IgD-negative memory B cell (primary cell): ENCODE measurements at regions not wholly inside any gene's neighbourhood (a gene's known extent, or its start where the extent isn't known, plus 50 kb on each side); places are given as distances from the start of the nearest gene placed in this dataset.

ENCODE experiments used
- H3K27ac Mint-ChIP-seq, 3 donors: one replicate each; pipeline ENCODE4 v1.8.0; 2020 to 2022; ENCODE audit warnings: mild to moderate bottlenecking in 3 of 3, mixed read lengths in 3 of 3, moderate library complexity in 1 of 3
- H3K27me3 Mint-ChIP-seq: one replicate; pipeline ENCODE4 v1.8.0; 2021; ENCODE audit warnings: mixed read lengths
- H3K36me3 Mint-ChIP-seq: one replicate; pipeline ENCODE4 v1.8.0; 2020; ENCODE audit warnings: mild to moderate bottlenecking, mixed read lengths
- H3K4me1 Mint-ChIP-seq, 3 donors: one replicate each; pipeline ENCODE4 v1.8.0; 2020 to 2022; ENCODE audit warnings: mixed read lengths in 3 of 3, mild to moderate bottlenecking in 1 of 3
- H3K4me3 Mint-ChIP-seq, 4 donors: one replicate each; pipeline ENCODE4 v1.8.0; 2020 to 2022; ENCODE audit warnings: mild to moderate bottlenecking in 4 of 4, mixed read lengths in 4 of 4, moderate library complexity in 3 of 4
- H3K9me3 Mint-ChIP-seq, 3 donors: one replicate each; pipeline ENCODE4 v1.8.0; 2020 to 2021; ENCODE audit warnings: mixed read lengths in 3 of 3, mild to moderate bottlenecking in 1 of 3

DNA sequence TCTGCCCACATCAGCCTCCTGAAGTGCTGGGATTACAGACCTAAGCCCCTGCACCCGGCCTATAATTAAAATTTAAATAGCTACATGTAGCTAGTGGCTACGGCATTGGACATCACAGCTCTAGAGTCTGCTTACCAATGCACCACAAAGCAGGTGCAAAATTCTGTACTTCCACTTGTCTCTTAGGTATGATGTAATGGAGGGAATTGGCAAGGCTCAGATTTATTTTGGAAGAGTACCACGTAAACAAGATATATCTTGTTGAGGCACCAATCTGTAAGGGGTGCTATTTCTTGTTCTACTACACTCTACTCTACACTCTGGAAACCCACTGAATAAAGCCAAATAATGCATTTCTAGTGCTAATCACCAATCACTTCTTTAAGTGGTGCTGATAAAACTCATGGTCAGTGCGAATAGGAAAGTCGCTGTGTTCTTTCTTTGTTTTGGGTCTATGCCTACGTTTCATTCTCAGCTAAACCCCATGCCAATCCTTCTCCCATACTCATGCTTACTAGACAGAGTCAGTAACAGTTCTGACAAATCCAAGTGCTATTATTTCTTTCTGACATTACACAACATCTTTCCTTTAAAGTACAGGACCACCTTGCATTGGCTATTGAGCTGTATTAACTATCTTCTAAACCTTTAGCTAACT, 92.3 kb downstream of the GC start:
- H3K36me3 Mint-ChIP-seq: no peaks in the 10 kb centered on the region
- H3K27ac Mint-ChIP-seq: no peak overlapping the region
- H3K9me3 Mint-ChIP-seq: no peaks in the 10 kb centered on the region
- no peaks in the 10 kb centered on the region for H3K4me1 Mint-ChIP-seq
- H3K27me3 Mint-ChIP-seq: peaks cover 13% of the 10 kb centered on the region
- no peak overlapping the region for H3K4me3 Mint-ChIP-seq

DNA sequence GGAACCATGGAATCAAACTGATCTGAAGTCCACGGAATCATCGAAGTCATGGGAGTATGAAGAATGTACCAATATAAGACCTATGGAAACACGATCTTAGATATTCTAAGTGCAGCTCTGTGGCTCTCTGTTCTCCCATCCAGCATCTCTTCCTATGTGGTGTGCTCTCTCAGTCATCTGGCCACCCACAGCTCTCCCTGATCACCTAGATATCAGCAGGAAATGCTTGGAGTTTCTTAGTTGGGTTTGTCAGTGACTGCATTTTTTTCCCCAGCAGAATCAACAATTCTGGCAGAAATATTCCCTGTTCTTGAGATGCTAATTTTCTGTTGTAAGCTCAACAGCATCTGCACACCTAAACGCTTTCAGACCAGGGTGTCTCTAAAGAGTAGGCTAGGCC, 94.1 kb downstream of the GC start:
- Mint-ChIP-seq H3K27ac (no peak overlapping the region), H3K27me3 (peaks cover 12% of the 10 kb centered on the region), H3K36me3 (no peaks in the 10 kb centered on the region), H3K4me3 (no peak overlapping the region), H3K9me3 (no peaks in the 10 kb centered on the region), H3K4me1 (no peaks in the 10 kb centered on the region)

DNA sequence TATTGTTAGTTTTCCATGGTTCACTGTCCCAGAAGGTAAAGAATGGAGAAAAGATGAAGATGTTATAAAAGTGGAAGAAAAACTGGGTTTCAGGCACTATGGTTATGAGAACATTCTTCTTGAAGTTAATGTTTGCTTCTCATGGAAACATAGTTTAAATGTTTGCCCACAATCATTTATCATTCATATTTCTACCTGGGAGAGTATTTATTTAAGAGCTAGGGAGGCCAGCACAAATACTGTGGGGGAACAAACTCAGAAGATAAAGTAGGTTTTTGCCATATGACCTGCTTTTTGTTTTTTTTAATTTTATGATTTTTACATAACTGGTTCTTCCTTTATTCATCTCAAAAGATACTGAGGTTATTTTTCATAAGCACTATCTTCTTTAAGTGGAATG, 96.8 kb downstream of the GC start:
- Mint-ChIP-seq H3K27me3 (peaks cover 8% of the 10 kb centered on the region), H3K4me3 (no peak overlapping the region), H3K4me1 (no peaks in the 10 kb centered on the region), H3K9me3 (no peaks in the 10 kb centered on the region), H3K27ac (no peak overlapping the region), H3K36me3 (no peaks in the 10 kb centered on the region)

DNA sequence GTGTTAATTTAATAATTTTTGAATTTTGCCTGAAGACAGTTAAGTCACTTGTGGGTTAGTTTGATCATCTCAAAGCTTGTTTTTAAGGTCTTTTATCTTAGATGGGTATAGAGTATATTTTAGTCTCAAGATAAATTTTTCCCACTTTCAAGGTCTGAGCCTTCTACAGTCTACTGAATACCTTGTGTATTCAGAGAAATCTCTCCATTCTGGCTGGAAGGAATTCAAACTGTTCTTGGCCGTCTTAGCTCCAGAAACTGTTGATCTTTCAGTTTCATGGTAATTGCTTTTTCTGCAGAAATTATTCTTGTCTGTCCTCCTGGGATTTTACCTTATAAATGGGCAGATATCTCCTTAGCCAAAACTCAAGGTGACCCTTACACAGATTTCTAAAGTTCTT, 97.9 kb downstream of the GC start:
- Mint-ChIP-seq H3K27ac (no peak overlapping the region), H3K4me3 (no peak overlapping the region), H3K9me3 (no peaks in the 10 kb centered on the region), H3K27me3 (peaks cover 8% of the 10 kb centered on the region), H3K36me3 (no peaks in the 10 kb centered on the region), H3K4me1 (no peaks in the 10 kb centered on the region)

GRCh38 chr4:71683309-71683708, 100.6 kb downstream of the GC start:
- Mint-ChIP-seq H3K36me3 (no peaks in the 10 kb centered on the region), H3K9me3 (no peaks in the 10 kb centered on the region), H3K4me3 (no peak overlapping the region), H3K27me3 (peaks cover 1% of the 10 kb centered on the region), H3K4me1 (no peaks in the 10 kb centered on the region), H3K27ac (no peak overlapping the region)

GRCh38 chr4:71680706-71681105, 103.2 kb downstream of the GC start:
- Mint-ChIP-seq H3K4me3 (no peak overlapping the region), H3K27ac (no peak overlapping the region), H3K27me3 (peaks cover 4% of the 10 kb centered on the region), H3K9me3 (peaks cover 0 to 2% (median 0%) of the 10 kb centered on the region in 3 donors), H3K4me1 (no peaks in the 10 kb centered on the region), H3K36me3 (no peaks in the 10 kb centered on the region)

GRCh38 chr4:71677568-71677967, 106.3 kb downstream of the GC start:
- H3K4me3 Mint-ChIP-seq: no peak overlapping the region
- peaks cover 0 to 2% (median 0%) of the 10 kb centered on the region in 3 donors for H3K9me3 Mint-ChIP-seq
- H3K27me3 Mint-ChIP-seq: peaks cover 4% of the 10 kb centered on the region
- H3K36me3 Mint-ChIP-seq: no peaks in the 10 kb centered on the region
- no peaks in the 10 kb centered on the region for H3K4me1 Mint-ChIP-seq
- no peak overlapping the region for H3K27ac Mint-ChIP-seq

- H3K27ac Mint-ChIP-seq: no peak overlapping the region
Observed at GRCh38 chr4:71669291-71669690, 114.6 kb downstream of the GC start.

DNA sequence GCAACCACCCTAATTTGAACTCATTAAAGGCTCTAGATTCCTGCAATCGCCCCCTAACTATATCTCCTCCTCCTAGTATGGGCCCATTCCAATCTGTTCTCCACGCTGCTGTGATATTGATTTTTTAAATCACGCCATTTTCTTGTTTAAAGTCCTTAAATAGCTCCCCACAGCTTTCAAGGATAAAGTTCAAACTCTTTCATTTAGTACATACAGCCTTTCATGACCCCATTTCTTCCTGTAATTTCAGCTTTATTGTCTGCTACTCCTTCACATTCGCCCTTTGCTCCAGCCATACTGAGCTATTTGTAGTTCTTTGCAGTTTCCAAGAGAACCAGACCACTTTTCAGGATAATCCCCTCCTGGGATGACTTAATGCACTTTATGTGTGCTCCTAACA, 118.5 kb downstream of the GC start:
- no peaks in the 10 kb centered on the region for H3K36me3 Mint-ChIP-seq
- peak overlapping the region in 1 of 3 donors; percentile 27 for H3K27ac Mint-ChIP-seq
- no peaks in the 10 kb centered on the region for H3K4me1 Mint-ChIP-seq
- peaks cover 7% of the 10 kb centered on the region for H3K27me3 Mint-ChIP-seq
- no peaks in the 10 kb centered on the region for H3K9me3 Mint-ChIP-seq
- H3K4me3 Mint-ChIP-seq: no peak overlapping the region

More at GRCh38 chr4:71669291-71669690, 114.6 kb downstream of the GC start:
- no peaks in the 10 kb centered on the region for H3K9me3 Mint-ChIP-seq
- H3K4me3 Mint-ChIP-seq: no peak overlapping the region
- no peaks in the 10 kb centered on the region for H3K36me3 Mint-ChIP-seq
- no peaks in the 10 kb centered on the region for H3K4me1 Mint-ChIP-seq
- peaks cover 2% of the 10 kb centered on the region for H3K27me3 Mint-ChIP-seq

GRCh38 chr4:71664366-71664765, 119.5 kb downstream of the GC start:
- no peaks in the 10 kb centered on the region for H3K4me1 Mint-ChIP-seq
- no peak overlapping the region for H3K4me3 Mint-ChIP-seq
- no peaks in the 10 kb centered on the region for H3K36me3 Mint-ChIP-seq
- H3K9me3 Mint-ChIP-seq: no peaks in the 10 kb centered on the region
- peaks cover 7% of the 10 kb centered on the region for H3K27me3 Mint-ChIP-seq
- H3K27ac Mint-ChIP-seq: no peak overlapping the region

DNA sequence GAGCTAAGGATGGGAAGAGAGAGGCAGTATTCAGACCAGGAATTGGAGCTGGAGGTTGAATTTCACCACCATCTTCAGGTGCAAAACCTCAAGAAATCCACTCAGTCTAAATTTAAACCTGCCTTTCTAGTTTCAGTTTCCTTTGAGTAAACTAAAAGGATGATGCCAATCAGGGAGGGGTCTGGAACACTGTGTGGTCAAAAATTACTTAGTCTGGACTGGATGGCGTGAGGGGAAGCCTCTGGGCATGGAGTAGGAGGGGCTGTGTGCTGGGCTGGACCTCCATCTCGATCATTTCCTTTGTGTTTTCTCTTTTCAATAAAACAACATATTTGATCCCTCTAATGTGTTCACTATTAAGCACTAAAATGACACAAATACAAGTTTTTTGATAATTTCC, 120.1 kb downstream of the GC start:
- H3K27ac Mint-ChIP-seq: no peak overlapping the region
- H3K9me3 Mint-ChIP-seq: no peaks in the 10 kb centered on the region
- no peak overlapping the region for H3K4me3 Mint-ChIP-seq
- H3K36me3 Mint-ChIP-seq: no peaks in the 10 kb centered on the region
- H3K27me3 Mint-ChIP-seq: peaks cover 7% of the 10 kb centered on the region
- no peaks in the 10 kb centered on the region for H3K4me1 Mint-ChIP-seq

GRCh38 chr4:71659979-71660378, 123.9 kb downstream of the GC start:
- Mint-ChIP-seq H3K4me1 (no peaks in the 10 kb centered on the region), H3K27ac (no peak overlapping the region), H3K4me3 (no peak overlapping the region)

DNA sequence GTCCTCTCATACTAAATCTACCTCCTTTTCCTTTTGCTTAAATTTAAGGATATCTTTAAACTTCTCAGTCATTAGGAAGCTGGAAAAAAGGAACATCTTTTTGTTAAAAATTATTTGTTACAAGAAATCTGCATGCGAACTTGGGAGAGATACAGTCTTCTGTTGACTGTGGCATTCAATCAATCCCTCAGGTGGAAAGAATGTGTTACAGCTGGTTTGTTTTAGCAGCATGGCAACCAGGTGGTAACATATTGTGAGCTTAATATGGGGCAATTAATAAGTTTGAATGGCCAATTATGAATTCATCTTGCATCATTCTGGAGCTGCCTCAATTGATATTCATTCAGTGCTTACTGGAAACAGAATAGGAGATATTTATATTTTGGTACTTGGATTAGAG, 135.0 kb downstream of the GC start:
- no peaks in the 10 kb centered on the region for H3K4me1 Mint-ChIP-seq
- H3K27ac Mint-ChIP-seq: no peak overlapping the region

More at GRCh38 chr4:71659979-71660378, 123.9 kb downstream of the GC start:
- H3K9me3 Mint-ChIP-seq: no peaks in the 10 kb centered on the region
- no peaks in the 10 kb centered on the region for H3K36me3 Mint-ChIP-seq
- H3K27me3 Mint-ChIP-seq: peaks cover 7% of the 10 kb centered on the region

GRCh38 chr4:71648448-71648847, 135.4 kb downstream of the GC start:
- H3K36me3 Mint-ChIP-seq: no peaks in the 10 kb centered on the region
- H3K4me3 Mint-ChIP-seq: no peak overlapping the region
- peaks cover 1% of the 10 kb centered on the region for H3K27me3 Mint-ChIP-seq
- no peak overlapping the region for H3K27ac Mint-ChIP-seq
- peaks cover 0 to 5% (median 0%) of the 10 kb centered on the region in 3 donors for H3K9me3 Mint-ChIP-seq
- H3K4me1 Mint-ChIP-seq: no peaks in the 10 kb centered on the region

More for the DNA sequence above, 135.0 kb downstream of the GC start:
- H3K9me3 Mint-ChIP-seq: peaks cover 0 to 5% (median 0%) of the 10 kb centered on the region in 3 donors
- H3K36me3 Mint-ChIP-seq: no peaks in the 10 kb centered on the region
- H3K27me3 Mint-ChIP-seq: peaks cover 3% of the 10 kb centered on the region
- H3K4me3 Mint-ChIP-seq: no peak overlapping the region

GRCh38 chr4:71639380-71639779, 144.5 kb downstream of the GC start:
- H3K27ac Mint-ChIP-seq: peak overlapping the region in 1 of 3 donors; percentile 37
- H3K4me3 Mint-ChIP-seq: no peak overlapping the region
- H3K36me3 Mint-ChIP-seq: peaks cover 2% of the 10 kb centered on the region
- H3K9me3 Mint-ChIP-seq: peaks cover 2 to 14% (median 7%) of the 10 kb centered on the region in 3 donors
- peaks cover 5% of the 10 kb centered on the region for H3K27me3 Mint-ChIP-seq
- peaks cover 0 to 2% (median 0%) of the 10 kb centered on the region in 3 donors for H3K4me1 Mint-ChIP-seq

- no peak overlapping the region for H3K27ac Mint-ChIP-seq
Observed at GRCh38 chr4:71635139-71635748, 148.6 kb downstream of the GC start.

More at GRCh38 chr4:71635139-71635748, 148.6 kb downstream of the GC start:
- H3K9me3 Mint-ChIP-seq: peaks cover 2 to 15% (median 7%) of the 10 kb centered on the region in 3 donors
- no peaks in the 10 kb centered on the region for H3K36me3 Mint-ChIP-seq
- H3K27me3 Mint-ChIP-seq: peaks cover 5% of the 10 kb centered on the region
- no peak overlapping the region for H3K4me3 Mint-ChIP-seq
- H3K4me1 Mint-ChIP-seq: peaks cover 0 to 2% (median 0%) of the 10 kb centered on the region in 3 donors
